ENCODE measurements at regions not wholly inside any gene's neighbourhood (a gene's known extent, or its start where the extent isn't known, plus 50 kb on each side); places are given as distances from the start of the nearest gene placed in this dataset.

DNA sequence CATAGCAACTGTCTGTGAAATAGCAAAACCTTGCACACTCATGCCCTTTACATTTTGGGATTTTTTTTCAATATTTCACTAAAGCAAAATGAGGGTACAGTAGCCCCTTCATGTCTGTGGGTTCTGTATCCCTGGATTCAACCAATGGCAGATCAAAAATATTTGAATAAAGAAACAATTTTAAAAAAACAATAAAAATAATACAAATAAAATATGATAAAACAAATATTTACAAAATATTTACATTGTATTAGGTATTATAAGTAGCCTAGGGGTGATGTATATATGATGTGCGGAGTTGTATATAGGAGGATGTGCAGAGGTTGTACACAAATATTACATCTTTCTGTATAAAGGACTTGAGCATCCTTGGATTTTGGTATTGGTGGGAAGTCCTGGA is 67.3 kb upstream of the CDH10 start:
- no peak for DNase-seq (ENCODE audit: low spot score)

DNA sequence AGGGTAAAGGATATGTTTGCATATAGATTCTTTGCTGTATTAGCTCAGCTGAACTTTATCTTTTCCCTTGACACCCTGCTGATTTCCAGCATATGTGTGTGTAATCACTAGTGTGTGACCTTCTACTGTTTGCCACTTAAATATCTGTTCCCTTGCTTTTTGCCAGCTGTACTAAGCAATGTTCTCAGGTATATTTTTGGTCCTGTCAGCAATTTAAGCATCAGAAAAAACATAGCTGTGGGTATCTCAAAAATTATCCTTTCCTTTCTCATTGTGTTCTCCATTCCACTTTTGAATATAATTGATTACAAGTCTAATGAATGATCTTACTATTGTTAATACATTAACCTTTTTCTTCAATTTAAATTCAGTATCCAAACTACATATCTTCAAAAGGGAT is 59.2 kb upstream of the CDH10 start:
- no peak for DNase-seq (ENCODE audit: low spot score)

Data from CD4-positive, alpha-beta T cell treated with Interleukin-2 at 100 ng/mL for 4 hours (primary cell).